Cardiac muscle cell (in vitro differentiated cells and primary cell): ENCODE measurements at regions not wholly inside any gene's neighbourhood (a gene's known extent, or its start where the extent isn't known, plus 50 kb on each side); places are given as distances from the start of the nearest gene placed in this dataset.

Experiments used
- DNase-seq, 2 donors: peaks; one replicate each; pipeline versions ENCODE4 v3.0.0 to v3.0.0-alpha.2; 2010 to 2017; ENCODE audit warnings: low read depth in 1 of 2, low spot score in 1 of 2
- H3K27ac ChIP-seq: fragments of 200-600 bp; sonication (generic); 2 replicates; pipeline ENCODE4 v1.5.1; 2016
- H3K27me3 ChIP-seq: fragments of 200-600 bp; sonication (generic); 2 replicates; pipeline ENCODE4 v1.6.0; 2016; ENCODE audit warnings: control low read depth
- H3K36me3 ChIP-seq: fragments of 200-600 bp; sonication (generic); 2 replicates; pipeline ENCODE4 v1.5.1; 2016; ENCODE audit warnings: control low read depth
- H3K4me1 ChIP-seq: fragments of 200-600 bp; sonication (generic); 2 replicates; pipeline ENCODE4 v1.8.1; 2017; ENCODE audit warnings: low read depth, mild to moderate bottlenecking, mixed run types
- H3K4me3 ChIP-seq: fragments of 200-600 bp; sonication (generic); 2 replicates; pipeline ENCODE4 v1.5.1; 2016; ENCODE audit warnings: mild to moderate bottlenecking
- H3K9me3 ChIP-seq: fragments of 200-600 bp; sonication (generic); 2 replicates; pipeline ENCODE4 v1.5.1; 2017; ENCODE audit warnings: low read depth, mild to moderate bottlenecking, control low read depth
- CTCF ChIP-seq: IDR thresholded peaks from 2 replicates; pipeline ENCODE4 v1.5.1; 2012; ENCODE audit warnings: low read depth, mild to moderate bottlenecking, low read length

GRCh38 chr4:124527364-124527763, 185.2 kb downstream of the ANKRD50 start:
- TF ChIP-seq CTCF = no peak
- no peaks in the 10 kb centered on the region for H3K36me3 ChIP-seq
- no peak overlapping the region for H3K4me3 ChIP-seq
- no peaks in the 10 kb centered on the region for H3K4me1 ChIP-seq
- no peaks in the 10 kb centered on the region for H3K9me3 ChIP-seq
- H3K27me3 ChIP-seq = no peaks in the 10 kb centered on the region
- H3K27ac ChIP-seq = no peak overlapping the region
- no peak for DNase-seq

DNA sequence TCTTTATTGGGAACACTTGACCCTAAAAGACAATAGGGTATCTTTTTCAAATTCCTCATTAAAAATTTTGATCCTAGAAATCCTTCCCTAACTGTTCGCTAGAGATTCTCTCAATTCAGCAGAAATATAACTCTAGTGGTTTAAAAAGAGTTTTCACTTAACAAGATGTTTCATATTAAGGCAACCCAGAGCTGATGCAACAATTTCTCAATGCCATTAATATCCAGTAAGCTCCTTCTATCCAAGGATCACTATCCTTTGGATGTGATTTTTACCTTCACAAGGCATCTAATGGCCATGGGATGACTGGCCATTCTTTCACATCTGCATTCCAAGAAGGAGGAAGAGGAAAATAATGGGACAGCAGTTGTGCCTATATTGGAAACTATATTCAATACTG, 183.4 kb downstream of the ANKRD50 start:
- Histone ChIP-seq H3K36me3 (no peaks in the 10 kb centered on the region), H3K27me3 (no peaks in the 10 kb centered on the region), H3K27ac (no peak overlapping the region), H3K4me3 (no peak overlapping the region), H3K4me1 (peaks cover 2% of the 10 kb centered on the region), H3K9me3 (no peaks in the 10 kb centered on the region)
- no peak for TF ChIP-seq CTCF
- no peak for DNase-seq

GRCh38 chr4:124530464-124531077, 182.0 kb downstream of the ANKRD50 start:
- Histone ChIP-seq H3K27me3 (no peaks in the 10 kb centered on the region), H3K4me3 (no peak overlapping the region), H3K36me3 (no peaks in the 10 kb centered on the region), H3K9me3 (no peaks in the 10 kb centered on the region), H3K4me1 (peaks cover 15% of the 10 kb centered on the region), H3K27ac (no peak overlapping the region)
- DNase-seq = no peak
- no peak for TF ChIP-seq CTCF

DNA sequence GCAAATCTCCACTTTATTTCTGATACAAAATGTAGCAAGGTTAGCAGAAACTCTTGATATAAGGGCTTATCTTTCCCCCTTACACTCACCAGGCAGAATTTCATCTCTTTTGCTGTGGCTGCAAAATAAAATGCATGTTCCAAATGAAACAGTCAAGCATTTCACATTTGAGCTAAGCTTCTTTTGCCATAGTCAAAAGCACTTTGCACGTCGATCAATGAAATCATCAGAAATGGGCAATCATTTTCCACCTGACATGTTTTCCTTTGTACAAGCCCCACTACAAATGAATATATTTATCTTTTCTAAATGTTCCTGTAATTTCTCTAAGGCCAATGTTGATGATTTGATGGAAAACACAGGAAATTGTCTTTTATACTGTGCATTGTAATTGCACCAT, 178.4 kb downstream of the ANKRD50 start:
- no peaks in the 10 kb centered on the region for H3K36me3 ChIP-seq
- H3K27me3 ChIP-seq = no peaks in the 10 kb centered on the region
- peaks cover 15% of the 10 kb centered on the region for H3K4me1 ChIP-seq
- no peak overlapping the region for H3K27ac ChIP-seq
- DNase-seq = no peak
- no peaks in the 10 kb centered on the region for H3K9me3 ChIP-seq
- no peak overlapping the region for H3K4me3 ChIP-seq
- TF ChIP-seq CTCF = no peak

- no peaks in the 10 kb centered on the region for H3K27me3 ChIP-seq
- H3K9me3 ChIP-seq = no peaks in the 10 kb centered on the region
- TF ChIP-seq CTCF = no peak
- peak in 1 of 2 donors; percentile 29 for DNase-seq
- peaks cover 15% of the 10 kb centered on the region for H3K4me1 ChIP-seq
- no peak overlapping the region for H3K4me3 ChIP-seq
- no peak overlapping the region for H3K27ac ChIP-seq
- no peaks in the 10 kb centered on the region for H3K36me3 ChIP-seq
Measured at GRCh38 chr4:124535003-124535402, 177.5 kb downstream of the ANKRD50 start.
